ENCODE measurements at regions not wholly inside any gene's neighbourhood (a gene's known extent, or its start where the extent isn't known, plus 50 kb on each side); places are given as distances from the start of the nearest gene placed in this dataset.

DNA sequence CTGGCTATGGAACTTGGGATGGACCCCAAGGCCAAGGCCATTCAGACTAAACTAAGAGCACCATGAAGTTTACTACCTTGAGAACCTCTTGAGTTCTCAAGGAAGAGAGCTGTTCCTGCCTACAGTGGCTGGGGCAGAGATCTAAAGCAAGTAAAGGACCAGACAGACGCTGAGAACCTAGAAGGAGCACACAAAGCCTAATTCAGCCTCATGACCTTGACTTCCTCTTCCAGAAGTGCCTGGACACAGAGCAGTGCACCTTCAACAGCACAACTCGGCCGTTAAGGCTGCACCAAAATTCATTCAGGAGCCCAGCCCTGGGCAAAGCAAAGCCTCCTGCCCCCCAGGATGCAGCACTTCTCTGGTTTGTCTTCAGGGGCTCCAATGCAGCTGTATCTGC, 82.9 kb upstream of the AKIP1 start:
- TF ChIP-seq, protein P1, sequence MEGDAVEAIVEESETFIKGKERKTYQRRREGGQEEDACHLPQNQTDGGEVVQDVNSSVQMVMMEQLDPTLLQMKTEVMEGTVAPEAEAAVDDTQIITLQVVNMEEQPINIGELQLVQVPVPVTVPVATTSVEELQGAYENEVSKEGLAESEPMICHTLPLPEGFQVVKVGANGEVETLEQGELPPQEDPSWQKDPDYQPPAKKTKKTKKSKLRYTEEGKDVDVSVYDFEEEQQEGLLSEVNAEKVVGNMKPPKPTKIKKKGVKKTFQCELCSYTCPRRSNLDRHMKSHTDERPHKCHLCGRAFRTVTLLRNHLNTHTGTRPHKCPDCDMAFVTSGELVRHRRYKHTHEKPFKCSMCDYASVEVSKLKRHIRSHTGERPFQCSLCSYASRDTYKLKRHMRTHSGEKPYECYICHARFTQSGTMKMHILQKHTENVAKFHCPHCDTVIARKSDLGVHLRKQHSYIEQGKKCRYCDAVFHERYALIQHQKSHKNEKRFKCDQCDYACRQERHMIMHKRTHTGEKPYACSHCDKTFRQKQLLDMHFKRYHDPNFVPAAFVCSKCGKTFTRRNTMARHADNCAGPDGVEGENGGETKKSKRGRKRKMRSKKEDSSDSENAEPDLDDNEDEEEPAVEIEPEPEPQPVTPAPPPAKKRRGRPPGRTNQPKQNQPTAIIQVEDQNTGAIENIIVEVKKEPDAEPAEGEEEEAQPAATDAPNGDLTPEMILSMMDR (IDR thresholded peaks at IDR 0.05; ENCODE audit: low read length, missing control alignments), result no peak
- no peak overlapping the region for H3K4me3 ChIP-seq (replicated peaks; ENCODE audit: low read depth, low read length)
- no peak for DNase-seq (ENCODE audit: low read depth)

DNA sequence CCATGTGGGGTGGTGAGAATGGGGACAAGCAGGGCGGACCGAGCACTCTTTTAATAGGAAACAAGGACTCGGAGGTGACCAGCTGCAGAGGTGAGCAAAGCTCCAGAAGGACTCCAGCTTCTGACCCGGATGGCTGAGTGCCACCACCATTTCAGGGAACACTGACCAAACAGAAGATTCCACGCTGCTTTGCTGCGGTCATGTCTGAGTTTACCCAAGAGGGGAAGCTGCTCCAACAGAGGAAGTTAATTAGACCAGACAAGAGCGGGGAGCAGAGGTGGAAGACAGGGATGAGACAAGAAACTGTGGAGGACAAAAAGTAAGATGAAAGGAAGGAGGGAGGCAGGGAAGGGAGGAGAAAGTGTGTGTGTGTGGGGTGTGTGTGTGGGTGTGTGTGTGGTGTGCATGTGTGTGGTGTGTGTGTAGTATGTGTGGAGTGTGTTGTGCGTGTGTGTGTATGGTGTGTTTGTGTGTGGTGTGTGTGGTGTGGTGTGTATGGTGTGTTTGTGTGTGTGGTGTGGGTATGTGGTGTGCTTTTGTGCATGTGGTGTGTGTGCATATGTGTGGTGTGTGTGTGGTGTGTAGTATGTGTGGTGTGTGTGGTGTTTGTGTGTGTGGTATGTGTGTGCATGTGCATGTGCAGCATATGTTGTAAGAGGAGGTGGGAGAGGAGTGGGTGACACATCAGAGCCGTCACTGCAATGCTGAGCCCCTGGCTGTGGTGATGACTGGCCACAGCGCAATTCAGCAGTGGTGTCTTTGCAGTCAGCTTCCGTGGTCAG, 82.2 kb upstream of the AKIP1 start:
- TF ChIP-seq, protein P1 (IDR thresholded peaks at IDR 0.05; ENCODE audit: low read length, missing control alignments), result no peak
- H3K4me3 ChIP-seq (replicated peaks; ENCODE audit: low read depth, low read length), result no peak overlapping the region
- no peak for DNase-seq (ENCODE audit: low read depth)

DNA sequence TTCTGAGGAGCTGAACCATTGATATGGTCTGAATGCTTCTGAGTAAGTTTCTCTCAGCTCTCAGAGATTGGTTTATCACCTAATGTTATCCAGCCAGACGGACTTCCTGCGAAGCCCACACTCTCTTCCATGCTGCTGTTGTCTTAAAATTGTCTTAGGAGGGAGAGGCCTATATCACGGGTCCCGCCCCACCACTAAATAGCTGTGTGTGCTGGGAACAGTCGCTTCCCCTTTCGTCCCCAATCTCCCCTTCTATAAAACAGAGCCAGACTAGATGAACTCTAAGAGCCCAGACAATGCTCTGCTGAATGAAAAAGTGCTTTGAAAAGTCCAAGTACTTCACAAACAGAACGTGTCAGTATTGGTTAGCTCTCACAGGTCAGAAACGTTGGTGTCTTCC, 81.4 kb upstream of the AKIP1 start:
- DNase-seq (ENCODE audit: low read depth), result no peak
- no peak overlapping the region for H3K4me3 ChIP-seq (replicated peaks; ENCODE audit: low read depth, low read length)
- TF ChIP-seq, protein P1 (IDR thresholded peaks at IDR 0.05; ENCODE audit: low read length, missing control alignments), result no peak

DNA sequence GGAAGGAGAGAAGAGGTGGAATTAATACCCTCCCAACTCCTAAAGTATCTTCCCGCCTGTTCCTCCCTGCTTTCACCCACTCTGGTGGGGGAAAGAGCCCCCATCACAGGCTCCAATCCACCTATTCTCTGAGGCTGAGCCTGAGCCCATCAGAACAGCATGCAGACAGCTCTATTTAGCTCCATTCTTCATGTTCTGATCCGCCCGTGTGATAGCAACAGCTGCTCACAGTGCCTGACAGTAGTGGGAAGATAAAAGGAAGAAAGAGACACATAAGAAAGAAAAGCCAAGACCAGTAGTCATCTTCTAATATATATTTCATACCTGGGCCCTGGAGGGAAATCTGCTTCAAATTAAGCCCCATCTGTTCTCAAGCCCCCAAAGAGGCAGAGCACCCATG, 80.3 kb upstream of the AKIP1 start:
- no peak for DNase-seq (ENCODE audit: low read depth)
- H3K4me3 ChIP-seq (replicated peaks; ENCODE audit: low read depth, low read length), result no peak overlapping the region
- TF ChIP-seq, protein P1 (IDR thresholded peaks at IDR 0.05; ENCODE audit: low read length, missing control alignments), result no peak

DNA sequence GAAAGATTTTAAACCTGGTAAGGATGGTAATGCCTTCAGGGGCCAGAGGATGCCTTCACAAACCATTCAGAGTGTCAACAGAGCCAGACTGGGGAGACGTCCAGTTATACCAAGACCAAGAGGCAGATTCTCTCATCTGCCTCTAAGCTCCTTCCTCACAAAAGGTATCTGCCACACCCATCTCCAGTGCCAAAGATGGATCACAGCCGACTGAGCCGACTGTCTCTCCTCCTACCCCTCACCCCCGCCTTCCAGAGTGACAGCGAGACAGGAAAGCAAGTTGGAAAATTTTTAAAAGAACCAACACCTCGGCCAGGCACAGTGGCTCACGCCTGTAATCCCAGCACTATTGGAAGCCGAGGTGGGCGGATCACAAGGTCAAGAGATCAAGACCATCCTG, 79.1 kb upstream of the AKIP1 start:
- DNase-seq (ENCODE audit: low read depth), result no peak
- no peak overlapping the region for H3K4me3 ChIP-seq (replicated peaks; ENCODE audit: low read depth, low read length)
- TF ChIP-seq, protein P1 (IDR thresholded peaks at IDR 0.05; ENCODE audit: low read length, missing control alignments), result no peak

DNA sequence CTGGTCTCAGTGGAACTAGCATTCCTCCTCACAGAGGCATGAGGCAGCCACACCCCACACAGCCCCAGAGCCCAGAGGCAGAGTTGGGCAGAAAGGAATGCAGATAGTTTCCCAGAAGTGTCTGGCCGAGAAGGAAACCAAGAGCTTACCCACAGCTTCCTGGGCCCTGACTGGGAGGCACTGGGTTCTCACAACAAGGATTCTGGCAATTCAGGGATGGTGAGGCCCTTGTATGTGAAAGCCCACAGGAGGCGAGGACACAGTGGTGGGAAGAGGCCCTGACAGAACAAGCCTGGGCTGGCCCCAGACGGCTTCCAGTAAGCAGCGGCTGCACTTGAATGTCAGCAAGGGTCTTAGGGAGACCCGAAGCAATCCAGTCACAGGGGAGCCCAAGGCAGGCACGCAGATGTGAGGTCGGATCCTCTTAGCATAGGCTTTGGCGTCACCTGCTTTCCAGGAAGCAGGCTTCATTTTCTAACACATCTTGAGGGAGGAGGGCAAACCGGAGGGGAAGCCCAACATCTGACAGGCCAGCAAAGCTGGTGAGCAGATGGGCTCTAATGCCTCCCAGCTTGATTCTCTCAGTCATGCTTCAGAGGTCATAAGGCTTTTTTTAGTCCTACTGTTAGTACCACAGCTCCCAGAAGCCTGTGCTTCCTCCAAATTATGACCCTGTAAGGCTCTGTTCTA, 78.3 kb upstream of the AKIP1 start:
- no peak overlapping the region for H3K4me3 ChIP-seq (replicated peaks; ENCODE audit: low read depth, low read length)
- TF ChIP-seq, protein P1 (IDR thresholded peaks at IDR 0.05; ENCODE audit: low read length, missing control alignments), result no peak
- DNase-seq (ENCODE audit: low read depth), result peak; percentile 60

All from fibroblast of pulmonary artery (primary cell).